HG02943 (cell line): ENCODE measurements at regions not wholly inside any gene's neighbourhood (a gene's known extent, or its start where the extent isn't known, plus 50 kb on each side); places are given as distances from the start of the nearest gene placed in this dataset.

Experiments used
- ATAC-seq: cut with Tn5 transposase; IDR thresholded peaks from one replicate; pipeline ENCODE4 v1.9.1; 2021; ENCODE audit warnings: mild to moderate bottlenecking, low read depth, moderate library complexity; ENCODE audit not compliant: unreplicated experiment

DNA sequence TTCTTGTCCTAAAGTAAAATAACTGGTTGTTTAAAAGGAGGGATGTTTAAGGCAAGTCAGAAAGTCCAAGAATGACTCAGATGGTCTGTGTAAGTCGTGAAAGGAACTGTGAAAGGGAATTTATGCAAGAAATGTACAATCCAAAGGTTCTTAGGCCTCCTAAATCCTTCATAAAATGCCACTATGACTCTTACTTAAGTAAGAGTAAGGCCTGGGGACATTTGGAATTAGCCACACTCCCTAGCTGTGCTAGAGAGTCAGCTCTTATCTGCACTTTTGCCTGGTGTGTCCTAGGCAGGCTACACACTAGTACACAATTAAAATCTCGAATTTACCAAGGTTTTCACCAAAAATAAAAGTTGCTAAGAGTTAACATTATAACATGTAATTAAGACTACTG, 686.9 kb downstream of the UQCRFS1 start:
- ATAC-seq: no peak

DNA sequence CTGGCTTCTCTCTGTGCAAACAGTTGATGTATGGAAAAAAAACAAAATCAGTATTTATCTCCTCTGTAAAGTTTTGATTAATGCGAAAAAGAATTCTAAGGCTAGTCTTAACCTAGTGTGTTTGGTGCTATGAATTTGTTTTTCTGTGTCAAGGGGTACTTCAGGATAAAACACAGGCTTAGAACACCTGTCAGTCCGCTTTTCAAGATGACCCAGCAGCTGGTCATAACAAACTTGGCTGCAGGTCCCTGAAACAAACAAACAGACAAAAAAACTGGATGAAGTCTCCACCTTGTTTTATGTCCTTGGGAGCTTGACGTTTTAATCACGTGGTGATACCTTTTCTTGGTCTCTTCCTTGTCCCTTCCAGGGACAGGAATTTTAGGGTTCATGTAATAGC, 689.3 kb downstream of the UQCRFS1 start:
- no peak for ATAC-seq

DNA sequence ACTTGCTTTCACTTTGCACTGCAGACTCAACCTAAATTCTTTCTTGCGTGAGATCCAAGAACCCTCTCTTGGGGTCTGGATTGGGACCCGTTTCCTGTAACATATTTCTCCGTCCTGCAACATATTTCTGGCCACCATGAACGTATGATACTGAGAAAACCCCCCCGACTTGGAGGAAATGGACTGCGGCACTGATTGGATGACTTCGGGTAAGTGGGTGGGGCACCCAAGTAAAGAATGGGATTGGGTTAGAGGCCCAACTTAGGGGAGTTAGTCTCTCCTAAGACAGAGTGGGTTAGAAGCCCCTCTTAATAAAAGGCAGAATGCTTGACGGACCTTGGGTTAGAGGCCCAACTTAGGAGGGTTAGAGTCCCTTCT, 690.4 kb downstream of the UQCRFS1 start:
- ATAC-seq: no peak

DNA sequence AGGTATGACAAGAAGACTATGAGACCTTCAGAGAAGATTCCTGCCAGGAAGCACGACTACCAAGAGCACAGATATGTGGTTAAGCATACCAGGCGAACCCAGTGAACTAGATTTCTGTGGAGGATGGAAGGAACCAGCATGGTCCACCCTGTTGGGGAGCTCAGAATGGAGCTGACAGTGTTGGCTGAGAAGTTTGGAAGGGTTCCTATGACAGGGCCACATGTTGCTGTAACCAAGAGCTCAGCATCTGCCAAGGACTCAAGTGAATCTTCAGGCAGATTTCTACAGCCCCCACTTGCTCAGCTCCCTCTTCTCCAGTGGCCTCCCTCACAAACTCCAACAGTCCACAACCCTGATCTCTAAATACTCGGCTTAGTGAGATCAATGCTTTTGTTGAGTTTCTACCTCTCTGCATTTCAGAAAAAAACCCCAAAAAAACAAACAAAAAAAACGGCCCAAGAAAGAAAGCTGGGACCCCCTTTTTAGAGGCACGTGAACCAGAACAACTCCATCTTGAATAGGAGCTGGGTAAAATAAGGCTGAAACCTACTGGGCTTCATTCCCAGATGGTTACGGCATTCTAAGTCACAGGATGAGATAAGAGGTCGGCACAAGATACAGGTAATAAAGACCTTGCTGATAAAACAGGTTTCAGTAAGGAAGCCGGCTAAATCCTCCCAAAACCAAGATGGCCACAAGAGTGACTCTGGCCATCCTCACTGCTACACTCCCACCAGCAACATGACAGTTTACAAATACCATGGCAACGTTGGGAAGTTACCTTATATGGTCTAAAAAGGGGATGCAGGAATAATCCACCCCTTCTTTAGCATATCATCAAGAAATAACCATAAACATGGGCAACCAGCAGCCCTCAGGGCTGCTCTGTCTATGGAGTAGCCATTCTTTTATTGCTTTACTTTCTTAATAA, 691.1 kb downstream of the UQCRFS1 start:
- ATAC-seq: no peak

DNA sequence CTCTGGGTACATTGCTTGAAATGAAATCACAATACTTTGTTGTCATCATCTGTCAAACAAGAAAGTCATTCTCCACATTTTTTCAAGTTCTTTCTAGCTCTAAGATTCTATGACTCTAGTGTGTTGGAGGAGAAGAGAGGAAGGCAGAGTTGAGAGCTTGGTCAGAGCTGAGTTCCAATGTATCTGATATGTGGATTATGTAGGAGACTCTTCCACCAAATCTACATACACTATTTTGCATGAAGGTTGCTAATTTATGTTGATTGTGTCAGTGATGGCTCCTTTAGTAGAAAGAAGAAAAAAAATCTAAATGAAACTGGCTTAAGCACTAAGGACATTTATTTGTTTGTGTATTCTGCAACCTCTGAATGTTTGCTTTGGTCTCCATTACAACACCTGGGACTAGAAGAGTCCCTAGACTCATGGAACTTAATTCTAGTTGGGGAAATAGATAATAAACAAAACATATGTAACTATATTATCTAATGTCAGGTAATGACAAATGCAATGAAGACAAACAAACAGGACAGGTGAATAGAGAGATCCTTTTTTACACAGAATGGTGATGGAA, 691.9 kb downstream of the UQCRFS1 start:
- no peak for ATAC-seq

DNA sequence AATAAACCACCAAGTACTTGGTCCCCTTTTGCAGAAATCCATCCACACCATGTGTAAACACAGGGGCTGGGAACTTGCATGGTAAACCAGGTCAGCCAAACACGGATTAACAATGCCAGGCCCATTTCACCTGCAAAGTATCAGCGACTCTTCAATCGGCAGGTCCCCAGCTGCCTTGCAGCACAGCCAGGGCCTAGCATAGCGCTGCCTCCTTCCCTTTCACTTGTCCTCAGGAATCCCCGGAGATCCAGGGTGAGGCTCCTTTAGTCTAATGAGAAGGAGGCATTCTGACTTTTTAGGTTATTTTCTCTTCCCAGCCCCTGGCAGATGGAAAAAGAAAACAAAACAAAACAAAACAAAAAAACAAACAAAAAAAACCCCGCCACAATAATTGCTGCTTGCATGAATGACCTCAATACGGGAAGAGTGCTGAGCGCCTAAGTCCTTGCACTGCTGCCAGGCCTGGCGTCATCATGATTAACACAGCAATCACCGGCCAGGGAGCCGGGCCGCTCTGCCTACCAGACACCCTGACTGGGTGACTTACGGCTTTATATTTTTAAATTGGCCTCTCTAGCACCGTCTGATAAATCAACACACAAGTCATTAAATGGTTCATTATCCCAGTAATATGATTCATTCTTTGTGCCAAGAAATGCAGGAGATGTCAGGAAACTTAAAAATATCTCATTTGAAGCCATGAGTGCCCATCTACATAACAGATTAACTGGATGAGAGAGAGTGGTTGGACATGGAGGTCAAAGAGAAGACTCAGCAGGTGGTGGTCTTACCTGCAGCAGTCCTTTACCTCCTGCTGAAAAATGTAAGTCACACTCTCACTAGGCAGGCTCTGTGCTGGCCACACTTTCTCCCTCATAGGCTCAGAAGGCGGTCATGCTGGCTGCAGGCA, 692.7 kb downstream of the UQCRFS1 start:
- ATAC-seq: no peak

DNA sequence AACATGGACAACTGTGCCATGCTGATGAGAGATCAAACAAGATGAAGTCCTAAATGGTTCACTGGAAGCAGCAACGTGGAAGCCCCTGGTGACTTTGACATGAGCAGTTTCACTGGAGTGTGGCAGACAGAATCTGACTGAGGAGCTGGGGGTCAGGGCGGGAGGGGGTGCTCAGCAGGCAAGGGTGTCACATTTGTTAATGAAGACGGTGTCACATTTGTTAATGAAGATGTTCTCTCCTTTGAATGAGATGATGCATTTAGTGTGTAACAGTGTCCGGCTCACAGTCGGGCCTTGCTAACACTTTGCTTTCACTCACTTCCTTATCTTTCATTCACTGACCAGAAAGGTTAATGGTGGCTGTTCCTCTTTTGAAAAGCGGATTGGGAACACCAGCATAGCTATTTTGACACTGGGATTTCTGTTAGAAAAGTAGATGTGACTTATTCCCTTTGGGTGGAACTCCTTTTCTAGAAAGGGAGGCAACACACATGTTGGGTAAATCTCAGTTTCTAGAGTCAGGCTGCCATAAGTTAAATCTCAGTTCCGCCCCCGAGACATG, 693.7 kb downstream of the UQCRFS1 start:
- ATAC-seq: no peak

DNA sequence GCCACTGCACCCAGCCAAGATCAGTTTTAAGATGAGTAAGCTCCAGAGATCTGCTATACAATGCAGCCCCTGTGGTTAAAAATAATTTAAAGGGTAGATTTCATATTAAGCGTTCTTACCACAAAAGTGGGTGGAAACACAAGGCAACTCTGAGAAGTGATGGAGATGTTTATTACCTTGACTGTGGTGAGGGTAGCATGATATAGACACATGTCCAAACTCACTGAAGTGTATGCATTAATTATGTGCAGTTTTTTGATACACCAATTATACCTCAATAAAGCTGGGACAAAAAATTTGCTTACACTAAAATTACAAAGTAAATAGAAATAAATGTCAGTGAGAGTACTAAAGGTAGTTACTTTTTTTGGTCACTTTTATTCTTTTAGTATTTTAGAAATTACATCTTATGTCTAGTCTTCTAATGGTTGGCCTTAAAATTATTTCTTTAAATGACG, 696.5 kb downstream of the UQCRFS1 start:
- no peak for ATAC-seq

DNA sequence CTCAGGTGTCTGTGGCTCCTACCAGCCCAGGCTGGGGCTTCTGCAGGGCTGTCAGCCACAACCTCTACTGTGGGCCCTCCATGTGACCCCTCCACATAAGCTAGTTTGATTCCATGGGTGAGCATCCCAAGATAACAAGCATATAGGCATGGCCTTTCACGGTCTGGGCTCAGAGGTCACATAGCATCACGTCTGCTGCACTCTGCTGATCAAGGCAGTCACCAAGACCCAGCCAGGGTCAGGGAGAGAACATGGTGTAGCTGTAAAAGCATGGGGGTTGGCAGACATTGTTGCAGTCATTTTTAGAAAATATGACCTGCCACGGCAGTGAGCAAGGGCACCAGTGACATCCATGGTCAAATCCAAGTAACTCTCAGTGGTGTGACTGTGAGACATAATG, 698.8 kb downstream of the UQCRFS1 start:
- no peak for ATAC-seq

DNA sequence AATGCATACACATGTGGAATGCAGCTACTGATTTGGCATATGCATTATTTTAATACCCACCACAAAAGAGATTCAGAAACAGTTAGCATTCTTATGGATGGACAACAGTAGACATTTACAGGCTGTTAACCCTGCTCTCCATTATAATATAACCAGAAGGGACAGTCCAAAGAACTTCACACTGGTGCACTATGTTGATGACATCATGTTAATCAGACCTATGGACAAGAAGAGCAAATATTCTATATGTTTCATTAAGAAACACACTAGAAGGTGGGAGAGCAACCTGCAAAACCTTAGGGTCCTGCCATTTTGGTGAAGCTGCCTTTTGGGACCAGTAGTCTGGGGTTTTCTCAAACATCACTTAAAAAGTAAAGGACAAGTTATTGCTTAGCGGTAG, 701.3 kb downstream of the UQCRFS1 start:
- ATAC-seq: no peak

DNA sequence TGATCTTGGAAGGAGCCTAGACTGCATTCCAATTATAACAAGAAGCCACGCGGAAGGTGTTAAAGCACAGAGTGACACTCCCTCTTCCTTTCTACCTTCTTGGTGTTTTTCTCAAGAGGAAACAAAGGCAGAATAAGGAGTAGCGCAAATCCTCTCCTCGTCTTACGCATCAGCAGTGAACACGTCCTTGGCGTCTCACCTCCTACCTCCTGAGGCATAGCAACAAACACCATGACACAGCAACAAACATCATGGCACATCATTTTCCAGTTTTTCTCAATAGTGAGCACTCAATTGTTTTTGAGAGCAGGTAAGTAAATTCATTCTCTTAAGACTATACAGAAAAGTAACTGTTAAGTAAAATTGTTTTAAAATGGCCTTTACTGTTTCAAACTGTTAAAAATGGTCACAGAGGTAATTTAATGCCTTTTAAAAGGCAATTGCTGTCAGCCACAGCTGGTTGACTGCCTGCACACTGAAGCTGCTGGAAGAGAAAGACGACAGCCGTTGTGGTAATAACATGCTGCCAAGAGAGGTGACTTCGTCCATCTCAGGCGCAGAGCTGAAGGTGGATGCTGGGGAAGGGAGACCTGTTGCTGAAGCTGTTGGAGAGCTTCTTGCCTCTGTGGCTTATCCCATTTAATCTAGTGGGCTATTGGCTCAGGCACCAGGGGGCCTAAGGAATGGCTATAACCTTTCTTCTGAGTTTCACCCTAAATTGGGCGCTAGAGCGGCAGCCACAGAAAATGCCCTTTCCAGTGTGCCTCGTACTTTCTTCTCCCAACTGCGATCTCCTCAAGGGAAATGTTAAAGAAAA, 703.7 kb downstream of the UQCRFS1 start:
- no peak for ATAC-seq

DNA sequence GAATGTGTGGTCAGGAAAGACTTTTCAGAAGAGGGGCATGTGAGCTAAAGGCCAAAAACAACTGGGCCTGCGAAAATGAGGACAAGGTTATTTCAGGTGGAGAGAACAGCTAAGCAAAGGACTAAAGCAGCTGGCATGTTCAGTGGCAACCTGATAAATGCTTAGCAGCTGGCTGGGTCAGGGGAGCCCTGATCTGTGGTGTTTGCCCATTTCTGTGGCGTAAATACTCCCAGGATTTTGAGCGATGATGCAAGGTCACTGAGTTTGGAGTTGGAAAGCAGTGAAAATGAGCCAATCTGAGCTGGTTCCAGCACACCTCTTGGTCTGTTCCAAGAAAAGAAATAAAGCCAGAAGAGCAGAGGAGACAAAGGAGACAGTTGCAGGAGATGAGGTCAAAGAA, 704.3 kb downstream of the UQCRFS1 start:
- ATAC-seq: no peak

DNA sequence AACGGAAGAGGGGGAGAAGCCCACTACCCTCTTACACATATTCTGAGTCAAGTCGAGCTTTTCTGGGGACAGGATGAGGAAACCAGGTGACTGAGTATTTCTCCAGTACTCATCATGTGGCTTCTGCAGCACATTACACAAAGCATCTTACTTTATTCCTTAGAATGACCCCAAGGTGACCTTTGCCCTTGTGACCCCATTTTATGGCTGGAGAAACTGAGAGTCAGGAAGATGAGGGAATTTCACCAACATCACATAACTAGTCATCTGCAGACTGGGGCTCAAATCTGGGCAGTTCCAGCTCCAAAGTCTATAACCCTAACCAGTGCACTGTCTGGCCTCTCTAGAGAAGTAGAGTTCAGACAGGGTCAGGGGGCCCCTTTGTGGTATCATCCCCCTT, 707.0 kb downstream of the UQCRFS1 start:
- no peak for ATAC-seq

DNA sequence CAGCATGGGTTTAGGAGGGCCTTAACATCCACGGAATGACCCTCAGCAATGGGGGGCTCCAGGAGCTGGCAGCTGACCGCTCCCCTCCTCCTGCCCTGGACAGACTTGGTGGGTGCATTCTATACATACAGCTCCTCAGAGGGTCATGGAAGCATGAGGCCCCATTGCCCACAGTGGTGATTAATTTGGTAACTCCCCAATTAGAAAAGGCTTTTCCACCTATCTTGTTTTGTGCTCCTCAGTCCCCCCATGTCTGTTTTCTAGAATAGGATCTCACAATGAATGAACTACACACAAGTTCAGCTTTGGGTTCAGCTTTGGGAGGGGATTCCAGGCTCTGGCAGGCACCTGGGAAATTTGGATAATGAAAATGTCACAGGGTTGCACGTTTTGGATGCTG, 707.8 kb downstream of the UQCRFS1 start:
- ATAC-seq: no peak

DNA sequence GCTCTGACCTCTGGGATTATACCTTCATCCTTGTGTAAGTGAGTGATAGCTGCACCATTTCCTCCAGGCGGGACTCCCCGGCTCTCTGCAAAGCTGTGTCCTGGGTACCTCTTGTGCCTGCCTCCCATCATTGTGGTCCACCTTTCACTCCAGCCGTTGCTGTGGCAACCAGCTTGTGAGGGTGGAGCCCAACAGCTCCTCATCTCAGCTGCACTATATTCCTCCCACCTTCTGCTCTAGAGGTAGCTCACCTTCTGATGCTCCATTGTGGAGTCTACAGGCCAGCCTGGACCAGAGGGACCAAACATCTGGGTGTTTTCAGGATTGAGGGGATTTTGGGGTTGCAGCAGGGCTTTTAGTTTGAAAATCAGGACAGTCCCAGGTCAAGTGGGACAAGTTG, 708.2 kb downstream of the UQCRFS1 start:
- ATAC-seq: no peak

DNA sequence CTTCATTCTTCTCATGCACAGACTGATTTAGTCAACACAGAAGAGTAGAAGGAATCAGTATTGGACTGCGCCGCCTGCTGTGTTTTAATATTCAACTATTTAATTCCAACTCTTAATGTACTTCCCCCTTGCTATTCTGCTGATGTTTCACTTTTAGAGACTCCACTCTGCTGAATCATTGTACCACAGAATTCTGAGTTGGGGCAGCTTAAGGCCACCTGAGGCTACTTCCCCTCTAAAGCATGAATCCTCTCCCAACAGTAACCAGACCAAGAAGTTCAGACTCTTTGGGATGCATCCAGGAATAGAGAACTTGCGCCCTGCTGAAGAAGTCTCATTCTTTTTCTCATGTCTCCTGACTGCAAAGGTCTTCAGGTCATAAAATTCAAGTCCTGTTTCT, 708.8 kb downstream of the UQCRFS1 start:
- no peak for ATAC-seq

DNA sequence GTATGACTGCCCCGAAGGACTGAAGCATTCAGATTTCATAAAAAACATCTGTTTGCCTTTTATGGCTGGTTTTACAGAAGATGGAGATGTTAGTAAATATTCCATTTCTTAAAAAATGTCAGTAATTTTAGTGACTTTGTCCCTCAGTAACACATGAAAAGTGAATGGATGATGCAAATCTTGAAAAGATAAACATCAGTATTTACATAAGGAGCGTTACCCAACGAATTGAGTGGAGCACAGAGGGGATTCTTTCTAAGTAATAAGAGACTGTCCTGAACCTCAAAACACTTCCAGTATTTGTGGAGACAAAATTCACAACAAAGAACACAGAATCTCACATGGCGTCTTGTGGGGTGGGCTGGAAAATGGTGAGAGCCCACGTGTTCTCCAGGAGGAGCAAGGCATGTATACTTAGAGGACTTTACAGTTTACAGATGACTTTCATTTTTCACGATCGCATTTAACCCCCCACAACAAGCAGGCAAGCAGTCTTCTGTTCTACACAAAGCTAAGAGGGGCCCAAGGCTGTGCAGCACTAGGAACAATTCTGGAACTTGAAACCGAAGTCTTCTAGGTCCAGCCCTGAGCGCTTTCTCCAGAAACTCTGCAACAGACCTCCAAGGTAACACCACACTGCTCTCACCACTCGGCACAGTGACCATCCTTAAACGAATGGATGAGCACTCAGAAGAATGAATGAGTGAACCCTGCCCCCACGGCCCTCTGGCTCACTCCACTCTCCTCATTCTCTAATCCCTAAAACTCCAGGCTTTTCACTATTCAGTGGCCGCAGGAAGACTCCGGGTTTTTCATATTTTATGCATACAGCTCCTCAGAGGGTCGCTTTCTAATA, 709.8 kb downstream of the UQCRFS1 start:
- no peak for ATAC-seq

DNA sequence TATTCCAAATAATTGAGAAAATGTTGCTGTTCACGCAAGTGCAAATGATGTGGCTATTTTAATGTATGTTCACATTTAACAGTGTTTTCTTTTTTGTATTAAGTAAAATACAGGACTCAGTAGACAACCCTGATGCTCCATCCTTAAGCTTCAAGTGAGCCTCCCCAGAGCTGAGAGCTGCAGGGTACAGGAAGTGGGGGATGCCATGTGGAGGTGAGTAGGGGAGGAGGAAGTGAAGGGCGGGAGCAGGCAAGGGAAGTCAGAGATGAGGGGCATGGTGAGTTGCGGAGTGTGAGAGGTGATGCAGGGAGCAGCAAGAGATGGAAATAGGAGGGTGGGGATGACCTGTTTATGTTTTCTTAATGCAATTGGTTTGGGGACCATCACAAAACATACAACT, 711.0 kb downstream of the UQCRFS1 start:
- ATAC-seq: no peak

DNA sequence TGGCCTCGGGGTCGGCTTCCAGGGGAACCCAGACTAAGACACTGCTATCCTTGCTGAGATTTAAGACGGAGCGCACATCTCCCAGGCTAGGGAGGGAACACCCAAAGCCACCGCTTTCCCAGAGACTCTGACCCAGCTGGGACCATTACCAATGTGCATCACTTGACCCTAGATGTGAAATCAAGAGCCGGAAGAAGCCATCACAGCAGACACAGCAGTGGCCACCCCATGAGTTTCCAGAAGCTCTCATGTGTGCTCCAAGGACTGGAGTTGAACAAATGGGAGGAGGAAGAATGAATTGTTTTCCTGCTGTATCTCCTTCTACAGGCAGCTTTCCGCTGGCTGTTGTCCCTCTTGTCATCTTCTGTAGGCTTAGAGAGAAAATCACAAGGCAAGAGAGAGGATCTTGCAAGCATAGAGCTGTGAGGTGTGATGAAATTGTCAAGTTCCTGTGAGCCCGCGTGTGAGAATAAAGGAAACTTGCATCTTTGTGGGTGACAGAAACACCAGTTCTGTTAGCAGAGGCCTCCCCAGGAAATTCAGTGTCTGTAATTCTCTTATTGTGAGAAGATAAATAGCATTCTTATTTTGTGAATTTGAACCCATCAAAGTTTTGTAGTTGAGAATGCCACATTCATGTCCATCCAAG, 711.8 kb downstream of the UQCRFS1 start:
- no peak for ATAC-seq
